Spleen (tissue), 7 donors: ENCODE measurements at regions not wholly inside any gene's neighbourhood (a gene's known extent, or its start where the extent isn't known, plus 50 kb on each side); places are given as distances from the start of the nearest gene placed in this dataset.

Experiments
- CTCF ChIP-seq, 11 experiments: fragments of 200-600 bp in 7 of 11; fragments of 450-650 bp in 4 of 11; sonication (generic) in 4 of 11; IDR thresholded peaks in 8 of 11; conservative IDR thresholded peaks in 3 of 11; 1 replicate in 7 of 11; 2 replicates in 4 of 11; pipeline versions ENCODE4 v1.4.0 to v1.8.0; 2016 to 2021; ENCODE audit warnings: antibody characterized with exemption in 11 of 11, inconsistent platforms in 4 of 11, mild to moderate bottlenecking in 1 of 11
- POLR2A ChIP-seq, 3 donors: fragments of 450-650 bp; IDR thresholded peaks; one replicate each; pipeline ENCODE4 v1.5.1; 2017; ENCODE audit warnings: antibody characterized with exemption in 3 of 3, mild to moderate bottlenecking in 1 of 3
- POLR2AphosphoS5 ChIP-seq, 3 donors: sonication (generic); formaldehyde crosslinking; IDR thresholded peaks; one replicate each; pipeline ENCODE4 v1.5.1; 2017; ENCODE audit warnings: antibody characterized with exemption in 3 of 3
- donor health status: DM: no; HTN: no; CAD: no; lungs with moderate emphysema.
- donor health status: DM: no; HTN: no; CAD: no.
- donor health status: DM: no; HTN: no; CAD: no.

GRCh38 chr7:68511281-68511680 lies 1087.0 kb upstream of the AUTS2 start:
- TF ChIP-seq CTCF (IDR thresholded peaks at IDR 0.05 in 8 of 11, conservative IDR thresholded peaks at IDR 0.05 in 3 of 11) (no peak), POLR2A (IDR thresholded peaks at IDR 0.05) (no peak), POLR2AphosphoS5 (IDR thresholded peaks at IDR 0.05) (no peak)
